GM23248 (cell line): ENCODE measurements at regions not wholly inside any gene's neighbourhood (a gene's known extent, or its start where the extent isn't known, plus 50 kb on each side); places are given as distances from the start of the nearest gene placed in this dataset.

Experiments used
- DNase-seq: peaks from one replicate; pipeline ENCODE4 v3.0.0-alpha.2; 2015
- H2AFZ ChIP-seq: fragments of 200-600 bp; sonication (generic); 2 replicates; pipeline ENCODE4 v1.6.1; 2016; ENCODE audit warnings: antibody characterized with exemption
- H3F3A ChIP-seq: fragments of 200-600 bp; sonication (generic); 2 replicates; pipeline ENCODE4 v1.6.1; 2016; ENCODE audit warnings: mild to moderate bottlenecking, antibody characterized with exemption, mixed run types; ENCODE audit not compliant: insufficient read depth
- H3K27ac ChIP-seq: fragments of 200-600 bp; sonication (generic); 2 replicates; pipeline ENCODE4 v1.5.1; 2016; ENCODE audit warnings: mild to moderate bottlenecking
- H3K27me3 ChIP-seq: fragments of 200-600 bp; sonication (generic); replicated peaks from 2 replicates; pipeline ENCODE4 v1.6.1; 2016; ENCODE audit warnings: mild to moderate bottlenecking; ENCODE audit not compliant: insufficient read depth
- H3K36me3 ChIP-seq: fragments of 200-600 bp; sonication (generic); 2 replicates; pipeline ENCODE4 v1.6.1; 2016; ENCODE audit warnings: low read depth, mild to moderate bottlenecking
- H3K4me1 ChIP-seq: fragments of 200-600 bp; sonication (generic); 2 replicates; pipeline ENCODE4 v1.6.1; 2016; ENCODE audit warnings: mild to moderate bottlenecking; ENCODE audit not compliant: insufficient read depth
- H3K4me2 ChIP-seq: fragments of 200-600 bp; sonication (generic); one replicate; pipeline ENCODE4 v1.6.1; 2016; ENCODE audit warnings: mild to moderate bottlenecking; ENCODE audit not compliant: unreplicated experiment
- H3K4me3 ChIP-seq: fragments of 200-600 bp; sonication (generic); 2 replicates; pipeline ENCODE4 v1.5.1; 2016; ENCODE audit warnings: mild to moderate bottlenecking
- H3K79me2 ChIP-seq: fragments of 200-600 bp; sonication (generic); 2 replicates; pipeline ENCODE4 v1.6.1; 2016; ENCODE audit warnings: mild to moderate bottlenecking; ENCODE audit not compliant: insufficient read depth
- H3K9ac ChIP-seq: fragments of 200-600 bp; sonication (generic); 2 replicates; pipeline ENCODE4 v1.6.1; 2016; ENCODE audit warnings: mild to moderate bottlenecking
- H3K9me2 ChIP-seq: fragments of 200-600 bp; sonication (generic); 2 replicates; pipeline ENCODE4 v1.6.1; 2016; ENCODE audit warnings: mixed run types, mild to moderate bottlenecking, moderate library complexity; ENCODE audit not compliant: insufficient read depth
- H3K9me3 ChIP-seq: fragments of 200-600 bp; sonication (generic); one replicate; pipeline ENCODE4 v1.6.1; 2017; ENCODE audit warnings: low read depth
- H4K20me1 ChIP-seq: fragments of 200-600 bp; sonication (generic); 2 replicates; pipeline ENCODE4 v1.6.0; 2016; ENCODE audit not compliant: insufficient read depth
- EZH2 ChIP-seq: fragments of 200-600 bp; sonication (generic); IDR thresholded peaks from 2 replicates; pipeline ENCODE4 v1.6.1; 2018; ENCODE audit warnings: antibody characterized with exemption, mild to moderate bottlenecking; ENCODE audit not compliant: insufficient read depth, poor library complexity, severe bottlenecking
- EZH2phosphoT487 ChIP-seq: fragments of 200-600 bp; sonication (generic); IDR thresholded peaks from 2 replicates; pipeline ENCODE4 v1.6.1; 2018; ENCODE audit warnings: antibody characterized with exemption, moderate library complexity, mild to moderate bottlenecking, low read depth; ENCODE audit not compliant: insufficient read depth
- WGBS, 2 experiments: methylation state at CpG; one replicate each; pipeline ENCODE4 v1.1.6; 2015 to 2017; ENCODE audit warnings: low lambda C conversion rate in 2 of 2, low coverage in 1 of 2; ENCODE audit errors: missing lambda C conversion rate in 2 of 2; 5-methylcytosine and 5-hydroxymethylcytosine counted together
- in situ Hi-C: fragments of 300-500 bp; cut with MboI; formaldehyde crosslinking; loops from 2 replicates; pipeline ENCODE4 v1.15.0; 2020

- H3K9me3 ChIP-seq = no peaks in the 10 kb centered on the region
- H3K27ac ChIP-seq = peak overlapping the region; percentile 57
Observed at GRCh38 chr13:64928696-64929499, 2301.2 kb downstream of the PCDH9 start.

GRCh38 chr13:64925727-64926126, 2304.4 kb downstream of the PCDH9 start:
- Histone ChIP-seq H3K9me2 (no peaks in the 10 kb centered on the region), H4K20me1 (no peaks in the 10 kb centered on the region), H3K9me3 (no peaks in the 10 kb centered on the region), H3K79me2 (no peaks in the 10 kb centered on the region), H2AFZ (no peak overlapping the region), H3K9ac (no peak overlapping the region), H3K36me3 (no peaks in the 10 kb centered on the region), H3K4me2 (no peak overlapping the region), H3F3A (peaks cover 5% of the 10 kb centered on the region; the same call in 1 of the 2 replicates), H3K27ac (no peak overlapping the region), H3K27me3 (no peaks in the 10 kb centered on the region), H3K4me3 (no peak overlapping the region), H3K4me1 (peaks cover 13% of the 10 kb centered on the region; the same call in 1 of the 2 replicates)
- DNase-seq = no peak
- 60 to 66% methylated on average over 21 of the region's 22 CpGs for WGBS, 2 experiments
- TF ChIP-seq EZH2 (no peak), EZH2phosphoT487 (no peak)
- in situ Hi-C loops = no loop called here

More at GRCh38 chr13:64928696-64929499, 2301.2 kb downstream of the PCDH9 start:
- H3K4me3 ChIP-seq = peak overlapping the region; percentile 23; the same call in 1 of the 2 replicates
- H3K4me2 ChIP-seq = peak overlapping the region; percentile 40
- in situ Hi-C loops = no loop called here
- peaks cover 13% of the 10 kb centered on the region; the same call in 1 of the 2 replicates for H3K4me1 ChIP-seq
- H3K79me2 ChIP-seq = no peaks in the 10 kb centered on the region
- no peaks in the 10 kb centered on the region for H3K9me2 ChIP-seq
- peak; percentile 75 for DNase-seq
- H2AFZ ChIP-seq = peak overlapping the region; percentile 57
- peaks cover 5% of the 10 kb centered on the region; the same call in 1 of the 2 replicates for H3F3A ChIP-seq
- no peaks in the 10 kb centered on the region for H4K20me1 ChIP-seq
- H3K36me3 ChIP-seq = no peaks in the 10 kb centered on the region
- no peaks in the 10 kb centered on the region for H3K27me3 ChIP-seq
- 17 to 23% methylated on average over 3 of the region's 3 CpGs for WGBS, 2 experiments
- H3K9ac ChIP-seq = no peak overlapping the region
- TF ChIP-seq EZH2 = no peak
- TF ChIP-seq EZH2phosphoT487 = no peak

- H3K27me3 ChIP-seq = no peaks in the 10 kb centered on the region
- peaks cover 13% of the 10 kb centered on the region; the same call in 1 of the 2 replicates for H3K4me1 ChIP-seq
- H3K4me3 ChIP-seq = no peak overlapping the region
- no peak overlapping the region for H3K27ac ChIP-seq
- peak; percentile 22 for DNase-seq
- no peaks in the 10 kb centered on the region for H3K9me2 ChIP-seq
- H3F3A ChIP-seq = peaks cover 5% of the 10 kb centered on the region; the same call in 1 of the 2 replicates
- H2AFZ ChIP-seq = no peak overlapping the region
- in situ Hi-C loops = no loop called here
- H3K79me2 ChIP-seq = no peaks in the 10 kb centered on the region
- no peaks in the 10 kb centered on the region for H4K20me1 ChIP-seq
- no peak overlapping the region for H3K4me2 ChIP-seq
- H3K36me3 ChIP-seq = no peaks in the 10 kb centered on the region
- no peaks in the 10 kb centered on the region for H3K9me3 ChIP-seq
- no peak for TF ChIP-seq EZH2phosphoT487
- TF ChIP-seq EZH2 = no peak
- H3K9ac ChIP-seq = no peak overlapping the region
- WGBS, 2 experiments = 66% methylated on average over 7 of the region's 7 CpGs
Observed at GRCh38 chr13:64925284-64925683, 2304.9 kb downstream of the PCDH9 start.

- WGBS, 2 experiments = 45 to 49% methylated on average over 6 of the region's 6 CpGs
Observed at GRCh38 chr13:64924401-64924800, 2305.7 kb downstream of the PCDH9 start.

More at GRCh38 chr13:64924401-64924800, 2305.7 kb downstream of the PCDH9 start:
- in situ Hi-C loops = no loop called here
- Histone ChIP-seq H2AFZ (no peak overlapping the region), H3K9me3 (no peaks in the 10 kb centered on the region), H3K27me3 (no peaks in the 10 kb centered on the region), H3K4me3 (no peak overlapping the region), H3K4me1 (peaks cover 13% of the 10 kb centered on the region; the same call in 1 of the 2 replicates), H3K9ac (no peak overlapping the region), H3K9me2 (no peaks in the 10 kb centered on the region), H3F3A (peaks cover 4% of the 10 kb centered on the region; the same call in 1 of the 2 replicates), H4K20me1 (no peaks in the 10 kb centered on the region), H3K27ac (no peak overlapping the region), H3K79me2 (no peaks in the 10 kb centered on the region), H3K4me2 (no peak overlapping the region), H3K36me3 (no peaks in the 10 kb centered on the region)
- TF ChIP-seq EZH2phosphoT487 = no peak
- no peak for TF ChIP-seq EZH2
- no peak for DNase-seq
